Activated naive CD8-positive, alpha-beta T cell treated with anti-CD3 and anti-CD28 coated beads, Interleukin-2, amount 10 ng/mL, durations not matched to agents 7 days and 5 days (primary cell): ENCODE measurements at regions not wholly inside any gene's neighbourhood (a gene's known extent, or its start where the extent isn't known, plus 50 kb on each side); places are given as distances from the start of the nearest gene placed in this dataset.

Experiments used
- ATAC-seq: fragments of 150-1000 bp; cut with Tn5 transposase; one replicate; pipeline ENCODE4 v1.10.0; 2021; ENCODE audit warnings: low read depth, moderate library complexity
- POLR2A ChIA-PET: fragments of 350-600 bp; sonication (Branson Sonifier 250); formaldehyde crosslinking; loops from one replicate; lab custom pipeline; 2021; ENCODE audit warnings: antibody characterized with exemption; lab: Charles Lee
- DNase-seq: peaks from one replicate; pipeline ENCODE4 v3.0.0; 2021
- H3K27ac Mint-ChIP-seq: one replicate; pipeline ENCODE4 v1.8.0; 2022; ENCODE audit warnings: mild to moderate bottlenecking, mixed read lengths
- H3K27me3 Mint-ChIP-seq: one replicate; pipeline ENCODE4 v1.8.0; 2022; ENCODE audit warnings: mild to moderate bottlenecking, moderate library complexity, mixed read lengths
- H3K36me3 Mint-ChIP-seq: one replicate; pipeline ENCODE4 v1.8.0; 2021; ENCODE audit warnings: mild to moderate bottlenecking, mixed read lengths
- H3K4me1 Mint-ChIP-seq: one replicate; pipeline ENCODE4 v1.8.0; 2021; ENCODE audit warnings: mixed read lengths
- H3K4me3 Mint-ChIP-seq: one replicate; pipeline ENCODE4 v1.8.0; 2022; ENCODE audit warnings: mild to moderate bottlenecking, moderate library complexity, mixed read lengths
- H3K9me3 Mint-ChIP-seq: one replicate; pipeline ENCODE4 v1.8.0; 2021; ENCODE audit warnings: mixed read lengths

GRCh38 chr15:47866446-47866845, 149.1 kb downstream of the SEMA6D start:
- POLR2A ChIA-PET, result no interaction called here
- DNase-seq (no peak), ATAC-seq (no peak)
- Mint-ChIP-seq H3K4me1 (no peaks in the 10 kb centered on the region), H3K4me3 (no peak overlapping the region), H3K27ac (no peak overlapping the region), H3K36me3 (no peaks in the 10 kb centered on the region), H3K27me3 (no peaks in the 10 kb centered on the region), H3K9me3 (peaks cover 6% of the 10 kb centered on the region)

DNA sequence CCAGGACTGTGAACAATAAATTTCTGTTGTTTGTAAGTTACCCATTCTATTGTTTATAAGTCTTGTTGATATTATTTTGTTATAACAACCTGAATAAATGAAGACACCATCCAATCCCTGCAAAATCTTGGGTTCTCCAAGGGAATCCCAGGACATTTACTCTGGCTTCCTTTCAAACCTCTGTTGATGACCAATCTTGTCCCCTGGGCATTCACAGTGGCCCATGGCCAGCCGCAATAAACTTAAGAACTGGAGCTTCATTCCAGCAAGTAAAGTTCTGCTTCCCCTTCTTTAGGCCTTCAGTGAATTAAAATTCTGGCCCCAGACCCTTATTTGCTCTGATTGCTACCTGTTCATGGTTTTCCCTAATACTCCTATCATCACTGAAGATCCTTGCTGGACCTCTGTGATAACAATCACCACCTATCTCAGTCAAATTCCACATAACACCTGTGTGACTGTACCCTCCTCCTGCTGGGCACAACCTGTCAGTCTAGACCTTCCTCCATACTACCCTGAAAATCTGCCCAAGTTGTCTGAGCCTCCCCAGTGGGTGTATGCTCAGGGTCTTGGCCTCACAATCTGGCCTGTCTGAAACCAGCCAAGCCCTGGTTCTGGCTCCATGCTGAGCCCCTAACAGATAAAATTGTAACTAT, 153.1 kb downstream of the SEMA6D start:
- DNase-seq (no peak), ATAC-seq (no peak)
- POLR2A ChIA-PET, result no interaction called here
- Mint-ChIP-seq H3K4me3 (no peak overlapping the region), H3K27me3 (no peaks in the 10 kb centered on the region), H3K4me1 (no peaks in the 10 kb centered on the region), H3K27ac (no peak overlapping the region), H3K9me3 (peaks cover 6% of the 10 kb centered on the region), H3K36me3 (no peaks in the 10 kb centered on the region)

GRCh38 chr15:47870956-47871625, 153.8 kb downstream of the SEMA6D start:
- POLR2A ChIA-PET, result no interaction called here
- Mint-ChIP-seq H3K9me3 (peaks cover 6% of the 10 kb centered on the region), H3K27ac (no peak overlapping the region), H3K36me3 (no peaks in the 10 kb centered on the region), H3K4me3 (no peak overlapping the region), H3K4me1 (no peaks in the 10 kb centered on the region), H3K27me3 (no peaks in the 10 kb centered on the region)
- no peak for ATAC-seq
- DNase-seq, result no peak

DNA sequence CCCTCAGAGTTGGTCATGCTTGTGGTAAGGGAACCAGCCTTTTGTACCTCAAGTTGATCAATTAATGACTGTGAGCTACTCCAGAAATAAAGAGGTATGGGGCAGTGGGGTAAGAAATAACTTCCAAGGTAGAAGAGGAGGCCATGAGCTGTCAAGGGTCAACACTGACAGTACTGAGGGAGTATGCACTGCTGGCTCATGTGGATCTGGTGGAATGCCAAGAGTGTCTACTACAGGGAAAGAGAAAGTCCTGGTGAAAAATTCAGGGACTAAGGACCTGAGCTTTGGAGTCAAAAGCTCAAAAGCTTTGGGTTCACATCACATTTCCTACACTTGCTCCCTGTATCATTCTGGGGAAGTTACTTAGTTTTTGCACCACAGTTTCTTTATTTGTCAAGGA, 154.9 kb downstream of the SEMA6D start:
- POLR2A ChIA-PET, result no interaction called here
- no peaks in the 10 kb centered on the region for H3K36me3 Mint-ChIP-seq
- ATAC-seq, result no peak
- no peaks in the 10 kb centered on the region for H3K4me1 Mint-ChIP-seq
- peaks cover 6% of the 10 kb centered on the region for H3K9me3 Mint-ChIP-seq
- no peak overlapping the region for H3K4me3 Mint-ChIP-seq
- no peak for DNase-seq
- H3K27ac Mint-ChIP-seq, result no peak overlapping the region
- H3K27me3 Mint-ChIP-seq, result no peaks in the 10 kb centered on the region

- POLR2A ChIA-PET, result no interaction called here
- no peaks in the 10 kb centered on the region for H3K36me3 Mint-ChIP-seq
- ATAC-seq (no peak), DNase-seq (no peak)
- H3K4me3 Mint-ChIP-seq, result no peak overlapping the region
- H3K27ac Mint-ChIP-seq, result no peak overlapping the region
- H3K9me3 Mint-ChIP-seq, result peaks cover 5% of the 10 kb centered on the region
- H3K27me3 Mint-ChIP-seq, result no peaks in the 10 kb centered on the region
- H3K4me1 Mint-ChIP-seq, result no peaks in the 10 kb centered on the region
These were observed 155.6 kb downstream of the SEMA6D start for GRCh38 chr15:47872869-47873432.

DNA sequence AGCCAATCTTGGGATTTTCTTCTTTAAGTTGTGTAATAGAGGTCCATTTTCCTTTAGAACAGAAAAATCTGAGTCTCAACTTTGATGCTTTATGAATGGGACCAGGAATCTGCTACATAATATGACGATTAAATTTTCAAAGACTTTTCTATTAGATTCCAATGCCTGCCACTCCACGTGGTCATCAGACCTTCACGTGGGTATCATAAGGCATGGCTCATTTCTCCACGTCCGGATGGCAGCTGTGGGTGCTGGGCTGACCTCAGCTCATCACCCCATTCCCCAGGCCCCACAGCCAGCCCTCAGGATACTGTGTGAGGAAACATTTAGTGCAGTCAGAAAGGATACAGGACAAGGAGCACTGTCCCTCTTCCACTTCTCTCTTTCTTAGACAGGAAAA, 159.7 kb downstream of the SEMA6D start:
- Mint-ChIP-seq H3K4me1 (no peaks in the 10 kb centered on the region), H3K27me3 (no peaks in the 10 kb centered on the region), H3K9me3 (no peaks in the 10 kb centered on the region), H3K27ac (no peak overlapping the region), H3K4me3 (no peak overlapping the region), H3K36me3 (no peaks in the 10 kb centered on the region)
- ATAC-seq, result no peak
- POLR2A ChIA-PET, result no interaction called here
- DNase-seq, result no peak

- POLR2A ChIA-PET, result no interaction called here
- DNase-seq (no peak), ATAC-seq (no peak)
- Mint-ChIP-seq H3K9me3 (no peaks in the 10 kb centered on the region), H3K27ac (no peak overlapping the region), H3K4me3 (no peak overlapping the region), H3K36me3 (no peaks in the 10 kb centered on the region), H3K4me1 (no peaks in the 10 kb centered on the region), H3K27me3 (no peaks in the 10 kb centered on the region)
These were observed 160.5 kb downstream of the SEMA6D start for GRCh38 chr15:47877836-47878235.

DNA sequence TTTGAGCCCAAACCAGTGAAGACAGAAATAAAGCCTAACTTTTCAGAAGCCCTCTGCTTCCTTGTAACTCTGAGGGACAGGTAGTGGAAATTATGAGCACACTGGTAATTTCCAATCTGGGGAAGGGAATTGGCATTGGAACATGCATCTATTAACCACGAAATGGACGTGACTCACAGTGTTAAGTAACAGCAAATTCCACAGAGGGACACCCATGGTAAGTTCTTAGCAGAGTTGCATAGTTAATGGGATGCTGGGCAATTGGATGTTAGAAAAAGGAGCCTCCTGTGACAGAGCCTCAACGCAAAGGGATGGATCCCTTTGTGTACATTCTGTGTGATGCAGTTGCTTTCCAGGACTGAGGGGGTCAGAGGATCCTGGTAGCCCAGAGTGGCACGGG, 168.6 kb downstream of the SEMA6D start:
- Mint-ChIP-seq H3K4me3 (no peak overlapping the region), H3K4me1 (no peaks in the 10 kb centered on the region), H3K27ac (no peak overlapping the region), H3K9me3 (peaks cover 2% of the 10 kb centered on the region), H3K36me3 (no peaks in the 10 kb centered on the region), H3K27me3 (no peaks in the 10 kb centered on the region)
- ATAC-seq (no peak), DNase-seq (no peak)
- POLR2A ChIA-PET, result no interaction called here

GRCh38 chr15:47887241-47887800, 170.0 kb downstream of the SEMA6D start:
- POLR2A ChIA-PET, result no interaction called here
- Mint-ChIP-seq H3K27ac (no peak overlapping the region), H3K4me3 (no peak overlapping the region), H3K36me3 (no peaks in the 10 kb centered on the region), H3K4me1 (no peaks in the 10 kb centered on the region), H3K9me3 (peaks cover 2% of the 10 kb centered on the region), H3K27me3 (no peaks in the 10 kb centered on the region)
- no peak for DNase-seq
- no peak for ATAC-seq

GRCh38 chr15:47888385-47889100, 171.2 kb downstream of the SEMA6D start:
- DNase-seq (no peak), ATAC-seq (no peak)
- no peaks in the 10 kb centered on the region for H3K27me3 Mint-ChIP-seq
- no peaks in the 10 kb centered on the region for H3K36me3 Mint-ChIP-seq
- POLR2A ChIA-PET, result no interaction called here
- no peaks in the 10 kb centered on the region for H3K4me1 Mint-ChIP-seq
- H3K9me3 Mint-ChIP-seq, result peaks cover 2% of the 10 kb centered on the region
- no peak overlapping the region for H3K4me3 Mint-ChIP-seq
- H3K27ac Mint-ChIP-seq, result no peak overlapping the region

DNA sequence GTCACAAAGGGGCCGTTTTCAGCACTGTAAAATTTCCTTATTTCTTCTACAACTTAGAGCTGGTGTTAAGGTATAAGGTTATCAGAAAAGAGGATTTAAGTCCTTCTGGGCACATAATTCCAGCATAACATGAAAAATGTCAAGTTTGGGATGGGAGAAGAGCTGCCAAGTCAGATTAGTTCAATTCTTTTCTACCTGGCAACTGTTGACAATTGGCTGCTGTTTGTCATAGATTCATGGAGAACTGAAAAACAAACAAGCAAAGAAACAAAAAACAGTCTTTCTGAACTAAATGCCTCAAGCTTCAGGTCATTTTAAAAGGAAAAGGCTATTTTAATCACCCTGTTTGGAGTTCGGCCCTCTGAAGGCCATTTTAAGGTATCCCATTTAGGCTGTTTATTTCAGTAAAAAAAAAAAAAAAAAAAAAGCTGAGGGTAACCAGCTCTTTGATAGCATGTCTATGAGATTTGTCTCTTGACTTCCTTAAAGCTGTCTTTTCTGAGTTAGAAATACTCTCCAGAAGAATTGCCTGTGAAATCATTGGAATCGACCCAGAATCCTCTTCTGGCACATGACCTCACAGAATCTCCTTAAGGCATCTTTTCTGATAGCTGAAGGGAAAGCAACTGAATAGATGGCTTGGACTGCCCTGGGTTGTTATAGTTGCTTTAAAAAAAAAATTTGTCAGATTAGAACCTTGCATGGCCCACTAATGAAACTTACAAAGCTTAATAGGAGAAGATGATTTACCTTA, 173.3 kb downstream of the SEMA6D start:
- Mint-ChIP-seq H3K4me3 (no peak overlapping the region), H3K4me1 (no peaks in the 10 kb centered on the region), H3K9me3 (peaks cover 2% of the 10 kb centered on the region), H3K36me3 (no peaks in the 10 kb centered on the region), H3K27me3 (no peaks in the 10 kb centered on the region), H3K27ac (no peak overlapping the region)
- POLR2A ChIA-PET, result no interaction called here
- no peak for ATAC-seq
- DNase-seq, result no peak

DNA sequence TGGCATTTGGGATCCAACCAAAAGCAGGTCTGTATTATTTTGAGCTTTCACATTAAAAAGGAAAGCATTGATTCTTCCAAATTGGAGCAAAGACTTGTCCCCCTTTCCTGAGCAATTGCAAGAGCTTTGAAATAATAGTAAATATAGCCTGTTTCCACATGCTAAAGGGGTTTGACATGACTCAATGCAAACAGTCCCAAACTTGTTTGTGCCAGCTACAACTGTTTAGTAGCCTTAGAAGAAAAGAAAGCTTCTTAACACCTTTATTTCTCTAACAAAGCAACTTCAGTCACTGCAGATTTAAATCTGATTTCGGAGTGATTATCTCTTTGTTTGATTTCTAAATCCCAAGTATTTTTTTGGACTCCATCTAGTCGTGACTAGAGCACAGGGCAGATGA, 180.2 kb downstream of the SEMA6D start:
- Mint-ChIP-seq H3K27ac (no peak overlapping the region), H3K9me3 (peaks cover 3% of the 10 kb centered on the region), H3K4me3 (no peak overlapping the region), H3K36me3 (no peaks in the 10 kb centered on the region), H3K27me3 (no peaks in the 10 kb centered on the region), H3K4me1 (no peaks in the 10 kb centered on the region)
- DNase-seq (no peak), ATAC-seq (no peak)
- POLR2A ChIA-PET, result no interaction called here

DNA sequence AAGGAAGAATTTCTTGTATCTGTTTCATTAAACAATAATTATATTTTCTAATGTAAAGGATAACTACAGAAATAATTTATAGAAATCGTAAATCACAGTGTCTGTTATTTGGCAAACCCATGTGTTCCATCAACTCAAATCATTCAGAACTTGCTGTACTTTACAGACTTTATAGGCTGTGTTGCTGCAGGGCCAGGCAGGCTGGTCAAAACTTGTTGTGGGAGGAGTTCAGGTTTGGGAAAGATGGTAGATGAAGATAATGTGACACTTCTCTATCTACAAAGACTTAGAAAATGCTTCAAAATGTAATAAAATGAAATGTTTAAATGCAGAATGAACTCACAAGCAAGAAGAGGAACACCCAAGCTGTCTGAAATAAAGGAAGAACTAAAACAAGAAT, 183.4 kb downstream of the SEMA6D start:
- no peak for DNase-seq
- Mint-ChIP-seq H3K27me3 (no peaks in the 10 kb centered on the region), H3K36me3 (no peaks in the 10 kb centered on the region), H3K4me1 (no peaks in the 10 kb centered on the region), H3K9me3 (peaks cover 9% of the 10 kb centered on the region), H3K4me3 (no peak overlapping the region), H3K27ac (no peak overlapping the region)
- POLR2A ChIA-PET, result no interaction called here
- ATAC-seq, result no peak
